Middle frontal gyrus (tissue), 1 donor: ENCODE measurements at regions not wholly inside any gene's neighbourhood (a gene's known extent, or its start where the extent isn't known, plus 50 kb on each side); places are given as distances from the start of the nearest gene placed in this dataset.
"Not testable (repeated sequence)": the region's sequence is repeated elsewhere in the genome, so short reads cannot be mapped to it uniquely, and the experiment has no call there.

Experiments
- DNase-seq: peaks from one replicate; pipeline ENCODE4 v3.0.0-alpha.2; 2015; ENCODE audit warnings: low spot score; ENCODE audit errors: extremely low spot score

- no peak for DNase-seq
Observed at GRCh38 chr6:53446151-53446550, 97.4 kb upstream of the ELOVL5 start.

- no peak for DNase-seq
Observed at GRCh38 chr6:53441761-53442160, 93.0 kb upstream of the ELOVL5 start.

GRCh38 chr6:53441035-53441493 lies 92.3 kb upstream of the ELOVL5 start:
- no peak for DNase-seq

- DNase-seq: no peak
Observed at GRCh38 chr6:53440336-53440945, 91.7 kb upstream of the ELOVL5 start.

- DNase-seq: peak; percentile 36
Observed at GRCh38 chr6:53439556-53439955, 90.8 kb upstream of the ELOVL5 start.

- DNase-seq: no peak
Observed at GRCh38 chr6:53437557-53438202, 88.9 kb upstream of the ELOVL5 start.

- no peak for DNase-seq
Observed at GRCh38 chr6:53436526-53437303, 88.0 kb upstream of the ELOVL5 start.

- no peak for DNase-seq
Observed at GRCh38 chr6:53433951-53434285, 85.2 kb upstream of the ELOVL5 start.

- DNase-seq: no peak
Observed at GRCh38 chr6:53433261-53433950, 84.7 kb upstream of the ELOVL5 start.

GRCh38 chr6:53432318-53433161 lies 83.8 kb upstream of the ELOVL5 start:
- no peak for DNase-seq

GRCh38 chr6:53431704-53432103 lies 83.0 kb upstream of the ELOVL5 start:
- no peak for DNase-seq

- DNase-seq: no peak
Observed at GRCh38 chr6:53429401-53429800, 80.7 kb upstream of the ELOVL5 start.

- no peak for DNase-seq
Observed at GRCh38 chr6:53428886-53429285, 80.1 kb upstream of the ELOVL5 start.

- no peak for DNase-seq
Observed at GRCh38 chr6:53426667-53427270, 78.0 kb upstream of the ELOVL5 start.

GRCh38 chr6:53426117-53426516 lies 77.4 kb upstream of the ELOVL5 start:
- DNase-seq: no peak

- DNase-seq: no peak
Observed at GRCh38 chr6:53424976-53425718, 76.4 kb upstream of the ELOVL5 start.

GRCh38 chr6:53424300-53424699 lies 75.5 kb upstream of the ELOVL5 start:
- no peak for DNase-seq

GRCh38 chr6:53423560-53423959 lies 74.8 kb upstream of the ELOVL5 start:
- DNase-seq: not testable (repeated sequence)

- DNase-seq: no peak
Observed at GRCh38 chr6:53419026-53419425, 70.3 kb upstream of the ELOVL5 start.

- no peak for DNase-seq
Observed at GRCh38 chr6:53418288-53418687, 69.5 kb upstream of the ELOVL5 start.
